Activated naive CD4-positive, alpha-beta T cell treated with anti-CD3 and anti-CD28 coated beads, Interleukin-2, amount 50 U/mL, for 72 hours (primary cell): ENCODE measurements at regions not wholly inside any gene's neighbourhood (a gene's known extent, or its start where the extent isn't known, plus 50 kb on each side); places are given as distances from the start of the nearest gene placed in this dataset.

ENCODE experiments used
- ATAC-seq, 2 donors: fragments of 150-1000 bp; cut with Tn5 transposase; 2 replicates each; pipeline ENCODE4 v1.10.0; 2021; ENCODE audit warnings: mild to moderate bottlenecking in 2 of 2, moderate library complexity in 2 of 2
- DNase-seq, 2 donors: peaks; one replicate each; pipeline ENCODE4 v3.0.0; 2021 to 2022; ENCODE audit warnings: low spot score in 2 of 2
- H3K27ac Mint-ChIP-seq, 2 donors: one replicate each; pipeline ENCODE4 v1.8.0; 2022; ENCODE audit warnings: mild to moderate bottlenecking in 2 of 2, mixed read lengths in 2 of 2
- H3K36me3 Mint-ChIP-seq, 2 donors: one replicate each; pipeline ENCODE4 v1.8.0; 2022; ENCODE audit warnings: mixed read lengths in 2 of 2
- H3K9me3 Mint-ChIP-seq, 2 donors: one replicate each; pipeline ENCODE4 v1.8.0; 2022; ENCODE audit warnings: mixed read lengths in 2 of 2

GRCh38 chr3:72287956-72288355, 503.0 kb upstream of the PROK2 start:
- peaks cover 4 to 5% of the 10 kb centered on the region in 2 donors for H3K36me3 Mint-ChIP-seq
- ATAC-seq (no peak), DNase-seq (no peak)
- peaks cover 0 to 6% of the 10 kb centered on the region in 2 donors for H3K9me3 Mint-ChIP-seq
- H3K27ac Mint-ChIP-seq: no peak overlapping the region

DNA sequence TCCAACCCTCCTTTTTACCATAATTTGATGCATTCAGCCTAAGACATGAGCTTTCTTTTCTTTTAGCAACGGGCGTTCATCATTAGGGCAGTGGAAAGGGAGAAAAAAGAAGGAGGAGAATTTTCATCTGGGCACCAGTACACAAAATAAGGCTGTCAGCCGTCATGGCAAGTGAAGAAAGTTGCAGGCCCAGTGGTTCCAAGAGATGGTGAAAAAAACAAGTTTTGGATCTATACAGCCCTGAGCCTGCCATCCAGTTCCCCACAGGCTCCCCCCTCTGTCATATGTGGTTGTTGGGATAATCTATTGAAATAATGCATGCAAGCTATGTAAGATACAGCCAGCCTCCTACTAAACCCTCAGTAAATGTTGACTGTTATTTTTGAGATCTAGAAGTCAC, 500.6 kb upstream of the PROK2 start:
- ATAC-seq (no peak), DNase-seq (no peak)
- peaks cover 12 to 14% of the 10 kb centered on the region in 2 donors for H3K36me3 Mint-ChIP-seq

GRCh38 chr3:72284471-72284870, 499.5 kb upstream of the PROK2 start:
- Mint-ChIP-seq H3K36me3 (peaks cover 12 to 14% of the 10 kb centered on the region in 2 donors), H3K9me3 (peaks cover 0 to 20% of the 10 kb centered on the region in 2 donors), H3K27ac (no peak overlapping the region)
- DNase-seq (no peak), ATAC-seq (no peak)

More for the DNA sequence above, 500.6 kb upstream of the PROK2 start:
- Mint-ChIP-seq H3K9me3 (peaks cover 0 to 20% of the 10 kb centered on the region in 2 donors), H3K27ac (no peak overlapping the region)

DNA sequence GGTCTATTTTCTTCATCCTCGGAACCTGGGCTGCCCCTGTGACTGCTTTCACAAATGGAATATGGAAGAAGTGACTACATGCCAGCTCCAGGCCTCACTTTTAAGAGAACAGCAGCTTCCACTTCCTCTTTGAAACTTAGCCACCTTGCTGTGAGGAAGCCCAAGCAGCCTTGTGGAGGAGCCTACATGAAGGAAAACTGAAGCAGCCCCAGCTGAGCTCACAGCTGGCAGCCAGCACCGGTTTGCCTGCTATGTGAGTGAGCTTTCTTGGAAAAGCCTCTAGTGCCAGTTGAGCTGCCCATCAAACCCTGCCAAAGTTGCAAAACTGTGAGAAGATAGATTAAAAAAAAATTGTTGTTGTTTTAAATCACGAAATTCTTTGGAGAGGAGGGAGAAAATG, 498.0 kb upstream of the PROK2 start:
- ATAC-seq (no peak), DNase-seq (no peak)
- peaks cover 0 to 20% of the 10 kb centered on the region in 2 donors for H3K9me3 Mint-ChIP-seq
- H3K27ac Mint-ChIP-seq: no peak overlapping the region
- H3K36me3 Mint-ChIP-seq: peaks cover 12 to 14% of the 10 kb centered on the region in 2 donors

GRCh38 chr3:72281551-72281950, 496.6 kb upstream of the PROK2 start:
- Mint-ChIP-seq H3K9me3 (peaks cover 0 to 20% of the 10 kb centered on the region in 2 donors), H3K36me3 (peaks cover 12 to 14% of the 10 kb centered on the region in 2 donors), H3K27ac (no peak overlapping the region)
- ATAC-seq: no peak
- no peak for DNase-seq

- peaks cover 12 to 14% of the 10 kb centered on the region in 2 donors for H3K36me3 Mint-ChIP-seq
- DNase-seq (no peak), ATAC-seq (no peak)
- peaks cover 0 to 20% of the 10 kb centered on the region in 2 donors for H3K9me3 Mint-ChIP-seq
- H3K27ac Mint-ChIP-seq: no peak overlapping the region
These were observed 495.9 kb upstream of the PROK2 start for GRCh38 chr3:72280876-72281275.

DNA sequence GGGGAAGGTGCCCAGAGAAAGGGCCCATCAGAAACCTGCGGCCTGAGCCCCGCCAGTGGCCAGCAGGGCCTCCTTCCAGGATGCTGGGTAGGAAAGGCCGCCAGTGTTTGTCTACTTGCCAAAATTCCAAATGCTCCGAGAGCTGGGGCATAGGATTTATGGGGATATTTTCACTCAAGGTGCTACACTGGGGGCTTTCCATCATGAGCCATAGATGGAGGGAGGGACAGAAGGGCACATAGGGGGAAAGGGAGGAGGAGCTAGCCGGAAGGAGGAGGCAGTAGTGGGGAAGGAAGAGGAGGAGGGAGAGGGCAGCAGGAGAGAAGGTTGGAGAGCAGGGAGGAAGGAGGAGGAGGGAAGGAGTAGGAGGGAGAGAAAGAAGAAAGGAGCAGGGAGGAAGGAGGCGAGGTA, 494.7 kb upstream of the PROK2 start:
- Mint-ChIP-seq H3K9me3 (peaks cover 0 to 20% of the 10 kb centered on the region in 2 donors), H3K36me3 (peaks cover 12 to 14% of the 10 kb centered on the region in 2 donors), H3K27ac (peak overlapping the region in 1 of 2 donors; percentile 13)
- DNase-seq (no peak), ATAC-seq (no peak)

- no peak overlapping the region for H3K27ac Mint-ChIP-seq
These were observed 494.2 kb upstream of the PROK2 start for GRCh38 chr3:72279068-72279604.

DNA sequence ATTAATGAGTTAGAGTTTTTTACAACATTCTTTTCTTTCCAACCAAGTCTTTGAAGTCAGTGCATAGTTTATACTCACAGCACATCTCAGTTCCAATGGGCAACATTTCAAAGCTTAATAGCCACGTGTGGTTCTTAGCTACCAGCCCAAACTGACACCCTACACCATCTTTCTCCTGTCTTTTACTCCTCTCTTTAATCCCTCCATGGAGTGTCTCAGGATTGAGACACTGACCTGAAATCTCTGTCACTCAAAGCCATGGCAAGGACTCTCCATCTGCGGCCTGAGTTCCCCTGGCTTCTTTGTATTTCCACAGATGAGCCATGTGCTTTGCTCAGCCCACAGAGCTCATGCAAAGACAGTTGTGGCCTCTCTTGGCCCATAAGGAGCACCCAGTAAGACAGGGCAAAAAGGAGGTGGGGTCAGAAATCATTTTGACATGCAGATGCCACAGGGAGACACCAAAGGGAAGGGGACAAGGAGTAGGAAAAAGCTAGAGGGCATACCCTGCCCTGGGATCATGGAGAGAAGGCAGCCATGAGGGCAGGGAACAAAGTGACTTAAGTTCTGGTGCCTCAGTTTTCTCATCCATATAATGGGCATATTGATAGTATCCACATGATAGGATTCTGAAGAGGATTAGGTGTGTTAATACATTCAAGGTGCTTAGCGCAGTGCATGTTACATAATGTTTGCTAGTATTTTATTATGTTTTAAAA, 493.6 kb upstream of the PROK2 start:
- DNase-seq (no peak), ATAC-seq (no peak)
- H3K9me3 Mint-ChIP-seq: peaks cover 0 to 19% of the 10 kb centered on the region in 2 donors
- peaks cover 12 to 14% of the 10 kb centered on the region in 2 donors for H3K36me3 Mint-ChIP-seq
- H3K27ac Mint-ChIP-seq: no peak overlapping the region

More at GRCh38 chr3:72279068-72279604, 494.2 kb upstream of the PROK2 start:
- DNase-seq (no peak), ATAC-seq (no peak)
- H3K36me3 Mint-ChIP-seq: peaks cover 12 to 14% of the 10 kb centered on the region in 2 donors
- peaks cover 0 to 20% of the 10 kb centered on the region in 2 donors for H3K9me3 Mint-ChIP-seq

GRCh38 chr3:72277710-72278109, 492.8 kb upstream of the PROK2 start:
- Mint-ChIP-seq H3K27ac (no peak overlapping the region), H3K36me3 (peaks cover 5 to 7% of the 10 kb centered on the region in 2 donors), H3K9me3 (peaks cover 0 to 12% of the 10 kb centered on the region in 2 donors)
- DNase-seq (no peak), ATAC-seq (no peak)

DNA sequence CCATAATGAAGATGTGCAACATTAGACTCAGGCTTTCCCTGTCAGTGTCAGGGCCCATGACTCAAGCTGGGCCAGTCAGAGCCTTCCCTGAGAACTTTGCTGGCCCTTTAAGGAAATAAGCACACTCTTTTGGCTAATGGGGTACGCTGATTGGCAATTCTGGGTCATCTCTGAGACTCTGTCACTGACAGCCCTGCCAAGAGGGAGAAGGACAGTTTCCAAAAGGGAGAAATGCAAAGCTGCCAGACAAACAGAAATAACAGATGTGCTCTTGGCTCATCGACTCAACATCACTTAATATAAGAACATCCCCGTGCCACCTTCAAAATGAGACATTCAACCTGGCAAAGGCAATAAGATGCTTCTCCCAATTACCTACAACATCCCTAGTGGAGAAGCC, 491.9 kb upstream of the PROK2 start:
- Mint-ChIP-seq H3K9me3 (peaks cover 0 to 4% of the 10 kb centered on the region in 2 donors), H3K36me3 (peaks cover under 1 to 2% of the 10 kb centered on the region in 2 donors), H3K27ac (no peak overlapping the region)
- no peak for ATAC-seq
- no peak for DNase-seq

GRCh38 chr3:72275331-72275751, 490.4 kb upstream of the PROK2 start:
- H3K36me3 Mint-ChIP-seq: no peaks in the 10 kb centered on the region
- DNase-seq (no peak), ATAC-seq (no peak)
- no peaks in the 10 kb centered on the region for H3K9me3 Mint-ChIP-seq
- peak overlapping the region in 1 of 2 donors; percentile 1 for H3K27ac Mint-ChIP-seq

- H3K36me3 Mint-ChIP-seq: no peaks in the 10 kb centered on the region
- no peaks in the 10 kb centered on the region for H3K9me3 Mint-ChIP-seq
- ATAC-seq: no peak
These were observed 489.8 kb upstream of the PROK2 start for GRCh38 chr3:72274493-72275330.

DNA sequence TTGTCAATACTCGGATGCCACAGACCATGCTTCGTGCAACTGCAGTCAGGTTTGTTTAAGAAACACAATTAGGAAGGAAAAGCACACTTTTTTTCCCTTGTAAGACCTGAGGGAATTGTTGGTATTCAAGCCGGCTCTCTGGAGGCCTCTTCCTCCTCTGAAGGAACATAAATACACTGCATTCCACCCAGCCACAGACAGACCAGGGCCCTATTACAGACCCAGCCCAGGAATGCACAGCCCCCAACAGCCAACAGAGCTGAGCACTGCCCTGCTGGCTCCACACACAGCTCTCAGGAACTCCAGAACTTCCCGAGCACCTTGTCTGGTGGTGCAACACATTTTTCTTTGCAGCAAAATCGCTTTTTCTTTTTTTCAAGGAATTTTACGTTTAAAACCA, 488.7 kb upstream of the PROK2 start:
- Mint-ChIP-seq H3K36me3 (no peaks in the 10 kb centered on the region), H3K27ac (no peak overlapping the region), H3K9me3 (no peaks in the 10 kb centered on the region)
- no peak for ATAC-seq
- DNase-seq: no peak

More at GRCh38 chr3:72274493-72275330, 489.8 kb upstream of the PROK2 start:
- H3K27ac Mint-ChIP-seq: peak overlapping the region in 1 of 2 donors; percentile 1
- DNase-seq: no peak

DNA sequence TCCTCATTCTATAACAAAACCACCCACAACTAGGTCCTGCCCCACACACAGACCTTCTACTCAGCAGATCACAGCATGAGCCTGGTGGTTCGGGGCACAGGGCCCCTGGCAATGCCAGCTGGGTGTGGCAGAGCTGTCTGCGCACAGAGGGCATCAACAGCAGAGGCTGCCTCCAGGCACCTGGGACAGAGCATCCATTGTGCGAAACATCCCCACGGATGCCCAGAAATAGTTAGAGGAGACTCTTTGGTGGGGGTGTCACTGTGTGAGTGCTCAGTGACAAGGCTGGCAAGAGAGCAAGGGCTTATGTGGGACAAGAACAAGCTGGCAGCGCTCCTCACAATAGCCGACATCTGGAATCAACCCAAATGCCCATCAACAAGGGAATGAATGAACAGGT, 487.4 kb upstream of the PROK2 start:
- no peak for DNase-seq
- peaks cover 0 to 2% of the 10 kb centered on the region in 2 donors for H3K36me3 Mint-ChIP-seq
- peaks cover 0 to 6% of the 10 kb centered on the region in 2 donors for H3K9me3 Mint-ChIP-seq
- no peak overlapping the region for H3K27ac Mint-ChIP-seq
- no peak for ATAC-seq

DNA sequence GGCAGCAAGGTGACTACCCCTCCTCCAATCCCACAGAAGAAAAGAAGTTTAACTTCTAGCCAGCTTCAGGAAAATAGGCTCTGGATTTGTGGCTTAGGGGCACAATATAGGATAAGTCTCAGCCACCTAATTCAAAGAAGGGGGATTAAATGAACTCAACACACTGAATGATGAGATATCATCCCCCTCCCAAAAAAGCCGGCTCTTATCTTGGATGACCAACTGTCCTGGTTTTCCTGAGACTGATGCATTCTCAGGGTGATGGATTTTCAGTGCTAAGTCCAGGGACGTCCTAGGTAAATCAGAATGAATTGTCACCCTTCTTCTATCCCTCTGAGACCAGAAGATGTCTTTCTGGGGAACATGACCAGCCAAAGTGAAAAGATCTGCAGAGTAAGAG, 487.0 kb upstream of the PROK2 start:
- Mint-ChIP-seq H3K9me3 (peaks cover 0 to 10% of the 10 kb centered on the region in 2 donors), H3K36me3 (peaks cover 0 to 6% of the 10 kb centered on the region in 2 donors), H3K27ac (no peak overlapping the region)
- ATAC-seq: no peak
- no peak for DNase-seq

- no peak for DNase-seq
- Mint-ChIP-seq H3K27ac (no peak overlapping the region), H3K9me3 (peaks cover 0 to 13% of the 10 kb centered on the region in 2 donors)
These were observed 486.3 kb upstream of the PROK2 start for GRCh38 chr3:72271216-72271615.

More at GRCh38 chr3:72271216-72271615, 486.3 kb upstream of the PROK2 start:
- H3K36me3 Mint-ChIP-seq: peaks cover 0 to 9% of the 10 kb centered on the region in 2 donors
- ATAC-seq: no peak
